Caco-2 (cell line): ENCODE measurements at regions not wholly inside any gene's neighbourhood (a gene's known extent, or its start where the extent isn't known, plus 50 kb on each side); places are given as distances from the start of the nearest gene placed in this dataset.
"Not testable (repeated sequence)": the region's sequence is repeated elsewhere in the genome, so short reads cannot be mapped to it uniquely, and the experiment has no call there.

Experiments used
- BruUV-seq: library from RNA; stranded (reverse); fragments of 400-500 nt; replicated peaks from 2 replicates; lab custom pipeline; 2021; lab: Mats Ljungman, UMichigan
- CTCF ChIA-PET: fragments of 300-600 bp; sonication (Branson Sonifier 250); formaldehyde crosslinking; loops from one replicate; lab custom pipeline; 2022; ENCODE audit warnings: antibody characterized with exemption; lab: Charles Lee
- POLR2A ChIA-PET: fragments of 300-600 bp; sonication (Branson Sonifier 250); formaldehyde crosslinking; loops from one replicate; lab custom pipeline; 2022; ENCODE audit warnings: antibody characterized with exemption; lab: Charles Lee
- DNase-seq, 2 experiments: peaks; one replicate each; pipeline versions ENCODE4 v3.0.0 to v3.0.0-alpha.2; 2020 to 2022
- H3K27me3 ChIP-seq: replicated peaks from 2 replicates; pipeline ENCODE4 v1.6.0; 2011; ENCODE audit warnings: low read length; ENCODE audit not compliant: control insufficient read depth, insufficient read depth
- H3K36me3 ChIP-seq: 2 replicates; pipeline ENCODE4 v1.5.1; 2011; ENCODE audit warnings: low read length; ENCODE audit not compliant: control insufficient read depth, insufficient read depth
- H3K4me1 ChIP-seq: fragments of 250-450 bp; sonication (Bioruptor Pico); 2 replicates; pipeline ENCODE4 v1.5.1; 2020; ENCODE audit warnings: mild to moderate bottlenecking
- H3K4me3 ChIP-seq: 2 replicates; pipeline ENCODE4 v1.5.1; 2011; ENCODE audit warnings: low read depth, mild to moderate bottlenecking, control low read depth, low read length
- H3K9me3 ChIP-seq: fragments of 250-450 bp; sonication (Bioruptor Pico); 2 replicates; pipeline ENCODE4 v1.5.1; 2020; ENCODE audit warnings: mild to moderate bottlenecking, moderate library complexity
- H3K27ac Mint-ChIP-seq: one replicate; pipeline ENCODE4 v1.8.0; 2022; ENCODE audit warnings: mixed read lengths; ENCODE audit not compliant: unreplicated experiment
- H3K27me3 Mint-ChIP-seq: one replicate; pipeline ENCODE4 v1.8.0; 2022; ENCODE audit warnings: mixed read lengths; ENCODE audit not compliant: insufficient read depth, unreplicated experiment
- H3K36me3 Mint-ChIP-seq: one replicate; pipeline ENCODE4 v1.8.0; 2022; ENCODE audit warnings: mild to moderate bottlenecking, mixed read lengths; ENCODE audit not compliant: insufficient read depth, unreplicated experiment
- H3K4me1 Mint-ChIP-seq: one replicate; pipeline ENCODE4 v1.8.0; 2022; ENCODE audit warnings: low read depth, mixed read lengths; ENCODE audit not compliant: unreplicated experiment
- H3K4me3 Mint-ChIP-seq: one replicate; pipeline ENCODE4 v1.8.0; 2022; ENCODE audit warnings: mild to moderate bottlenecking, moderate library complexity, mixed read lengths; ENCODE audit not compliant: unreplicated experiment
- H3K9me3 Mint-ChIP-seq: one replicate; pipeline ENCODE4 v1.8.0; 2022; ENCODE audit warnings: mixed read lengths; ENCODE audit not compliant: unreplicated experiment
- CTCF ChIP-seq, 2 experiments: fragments of 200-600 bp in 1 of 2; IDR thresholded peaks; 1 replicate in 1 of 2; 2 replicates in 1 of 2; pipeline versions ENCODE4 v1.5.1 to v1.8.0; 2011 to 2022; ENCODE audit warnings: antibody characterized with exemption in 1 of 2, control low read depth in 1 of 2, inconsistent platforms in 1 of 2, low read depth in 1 of 2, low read length in 1 of 2, mild to moderate bottlenecking in 1 of 2, moderate library complexity in 1 of 2; ENCODE audit not compliant: insufficient read depth in 1 of 2, severe bottlenecking in 1 of 2, unreplicated experiment in 1 of 2
- intact Hi-C: fragments of 100-400 bp; cut with micrococcal nuclease; formaldehyde crosslinking; loops from one replicate; pipeline ENCODE4 v1.10.0; 2022; ENCODE audit not compliant: unreplicated experiment

GRCh38 chr1:166305371-166305770 lies 138.6 kb upstream of the FAM78B start:
- CTCF ChIA-PET, result no interaction called here
- Mint-ChIP-seq H3K4me1 (no peaks in the 10 kb centered on the region), H3K27ac (no peak overlapping the region), H3K27me3 (peaks cover 17% of the 10 kb centered on the region), H3K9me3 (no peaks in the 10 kb centered on the region), H3K4me3 (no peak overlapping the region), H3K36me3 (no peaks in the 10 kb centered on the region)
- H3K9me3 ChIP-seq, result no peaks in the 10 kb centered on the region
- no peak overlapping the region for H3K4me3 ChIP-seq
- no peaks in the 10 kb centered on the region for H3K36me3 ChIP-seq
- POLR2A ChIA-PET, result no interaction called here
- DNase-seq, result no peak
- H3K4me1 ChIP-seq, result no peaks in the 10 kb centered on the region
- intact Hi-C loops, result no loop called here
- H3K27me3 ChIP-seq, result no peaks in the 10 kb centered on the region
- no peak for TF ChIP-seq CTCF (IDR thresholded peaks at IDR 0.05; ENCODE audit: insufficient read depth in 1 of 2, low read depth in 1 of 2, low read length in 1 of 2, severe bottlenecking in 1 of 2, unreplicated experiment in 1 of 2)
- no TSS peak for BruUV-seq

GRCh38 chr1:166307261-166308188 lies 140.7 kb upstream of the FAM78B start:
- no peak overlapping the region for H3K27ac Mint-ChIP-seq
- H3K27me3 Mint-ChIP-seq, result peaks cover 10% of the 10 kb centered on the region
- Histone ChIP-seq H3K9me3 (no peaks in the 10 kb centered on the region), H3K27me3 (no peaks in the 10 kb centered on the region), H3K4me3 (no peak overlapping the region), H3K4me1 (no peaks in the 10 kb centered on the region), H3K36me3 (no peaks in the 10 kb centered on the region)
- DNase-seq, result no peak
- TF ChIP-seq CTCF (IDR thresholded peaks at IDR 0.05; ENCODE audit: insufficient read depth in 1 of 2, low read depth in 1 of 2, low read length in 1 of 2, severe bottlenecking in 1 of 2, unreplicated experiment in 1 of 2), result no peak
- intact Hi-C loops, result no loop called here
- H3K4me1 Mint-ChIP-seq, result no peaks in the 10 kb centered on the region
- no peaks in the 10 kb centered on the region for H3K36me3 Mint-ChIP-seq
- POLR2A ChIA-PET, result interaction anchor here (0.5 kb wide), 1 partner anchor 165 kb away, joined by 3 read pairs; no protein-coding TSS in a partner anchor
- no TSS peak for BruUV-seq
- no peaks in the 10 kb centered on the region for H3K9me3 Mint-ChIP-seq
- CTCF ChIA-PET, result interaction anchor here (0.6 kb wide), 1 partner anchor 271 kb away, joined by 3 read pairs; no protein-coding TSS in a partner anchor
- no peak overlapping the region for H3K4me3 Mint-ChIP-seq

GRCh38 chr1:166316306-166316705 lies 149.5 kb upstream of the FAM78B start:
- DNase-seq, intact Hi-C loops, H3K36me3 Mint-ChIP-seq: not testable (repeated sequence)

More at GRCh38 chr1:166316306-166316705, 149.5 kb upstream of the FAM78B start:
- POLR2A ChIA-PET, H3K9me3 ChIP-seq, H3K27ac Mint-ChIP-seq, H3K4me3 ChIP-seq, BruUV-seq, H3K4me1 Mint-ChIP-seq, H3K36me3 ChIP-seq, H3K4me3 Mint-ChIP-seq, CTCF ChIA-PET, H3K27me3 ChIP-seq, H3K4me1 ChIP-seq: not testable (repeated sequence)
- Mint-ChIP-seq H3K27me3 (peaks cover 13% of the 10 kb centered on the region), H3K9me3 (peaks cover 19% of the 10 kb centered on the region)
